HG03520 (cell line): ENCODE measurements at regions not wholly inside any gene's neighbourhood (a gene's known extent, or its start where the extent isn't known, plus 50 kb on each side); places are given as distances from the start of the nearest gene placed in this dataset.

ENCODE experiments used
- ATAC-seq: cut with Tn5 transposase; IDR thresholded peaks from one replicate; pipeline ENCODE4 v1.9.1; 2021; ENCODE audit warnings: mild to moderate bottlenecking, moderate library complexity; ENCODE audit not compliant: unreplicated experiment

GRCh38 chr12:38547586-38547985, 231.0 kb downstream of the ALG10B start:
- no peak for ATAC-seq

DNA sequence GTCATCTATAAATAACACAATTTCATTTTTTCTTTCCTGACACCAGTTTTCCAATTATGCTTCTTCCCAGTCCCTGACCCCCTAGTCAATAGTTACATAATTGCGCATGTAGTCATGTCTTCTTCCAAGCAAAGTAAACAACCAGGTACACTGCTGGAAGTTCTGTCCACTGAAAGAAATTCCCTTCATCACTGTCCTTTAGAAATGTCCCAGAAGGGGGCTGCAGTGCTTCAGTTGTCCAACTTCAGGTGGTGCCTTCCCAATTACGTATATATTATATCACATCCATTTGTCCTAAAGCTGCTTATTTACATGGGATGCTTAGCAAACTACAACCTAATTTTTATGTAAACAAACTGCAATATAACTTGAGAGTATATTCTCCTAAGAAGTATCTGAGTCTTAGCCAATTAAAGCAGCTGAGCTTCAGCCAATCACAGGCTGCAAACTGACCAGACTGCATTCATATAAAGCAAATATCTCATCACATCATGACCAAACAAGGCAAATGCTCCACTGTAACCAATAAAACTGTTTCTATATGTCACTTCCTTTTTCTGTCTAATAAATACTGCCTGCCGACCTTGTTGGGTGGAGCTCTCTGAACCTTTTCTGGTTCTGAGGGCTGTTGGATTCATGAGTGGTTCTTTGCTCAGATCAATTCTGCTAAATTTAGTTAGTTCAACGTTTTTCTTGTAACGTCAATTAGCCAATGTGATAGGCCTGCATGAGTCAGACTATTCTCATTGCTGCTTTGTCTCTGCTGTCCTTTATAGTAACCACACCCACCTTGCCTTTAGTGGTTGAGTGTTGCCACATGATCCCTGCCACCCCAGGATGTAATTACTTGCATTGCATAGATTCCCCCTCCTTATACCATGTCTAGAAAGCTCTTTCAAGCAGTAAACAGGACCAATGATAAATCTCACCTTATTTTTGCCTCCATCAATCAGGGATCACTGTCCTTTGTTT, 239.3 kb downstream of the ALG10B start:
- no peak for ATAC-seq

- no peak for ATAC-seq
These were observed 240.1 kb downstream of the ALG10B start for GRCh38 chr12:38556647-38557046.

DNA sequence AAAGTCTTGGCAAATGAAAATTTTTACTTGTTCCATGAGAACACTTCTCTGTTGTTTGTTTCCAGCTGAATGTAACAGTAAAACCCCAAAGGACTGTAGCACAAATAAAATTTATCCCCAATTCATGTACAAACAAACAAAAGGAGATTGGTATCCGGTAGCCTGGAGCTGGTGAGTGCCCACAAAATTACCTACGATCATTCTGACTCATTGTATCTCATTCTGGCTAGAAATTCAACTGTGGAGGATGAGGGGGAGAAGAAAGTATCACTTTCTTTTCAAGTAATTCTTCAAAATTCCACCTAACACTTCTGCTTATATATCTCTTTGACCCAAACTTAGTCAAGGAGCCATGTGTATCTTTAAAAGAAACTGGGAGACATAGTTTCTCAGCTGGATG, 268.5 kb downstream of the ALG10B start:
- ATAC-seq = no peak

GRCh38 chr12:38586789-38587188, 270.2 kb downstream of the ALG10B start:
- ATAC-seq = no peak

DNA sequence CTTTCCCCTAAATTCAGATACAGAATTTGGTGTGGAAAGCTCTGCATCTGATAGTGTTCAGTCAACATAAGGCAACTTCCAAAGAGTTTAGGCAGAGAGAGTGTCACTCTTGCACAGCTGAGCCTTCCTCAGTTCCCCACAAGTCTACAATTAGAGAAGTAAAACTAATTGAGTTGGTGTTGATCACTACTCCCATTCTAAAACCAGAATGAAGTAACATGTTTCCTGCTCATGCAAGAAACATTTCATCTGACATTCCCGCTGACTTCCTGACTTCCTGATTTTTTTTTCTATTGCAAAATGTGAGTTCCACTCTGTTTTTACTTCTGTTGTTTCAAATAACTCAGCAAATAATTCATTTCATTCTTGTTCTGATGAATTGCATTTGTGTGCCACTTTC, 271.0 kb downstream of the ALG10B start:
- ATAC-seq = no peak

- ATAC-seq = no peak
These were observed 272.2 kb downstream of the ALG10B start for GRCh38 chr12:38588624-38589305.

- ATAC-seq = no peak
These were observed 272.7 kb downstream of the ALG10B start for GRCh38 chr12:38589306-38589632.

DNA sequence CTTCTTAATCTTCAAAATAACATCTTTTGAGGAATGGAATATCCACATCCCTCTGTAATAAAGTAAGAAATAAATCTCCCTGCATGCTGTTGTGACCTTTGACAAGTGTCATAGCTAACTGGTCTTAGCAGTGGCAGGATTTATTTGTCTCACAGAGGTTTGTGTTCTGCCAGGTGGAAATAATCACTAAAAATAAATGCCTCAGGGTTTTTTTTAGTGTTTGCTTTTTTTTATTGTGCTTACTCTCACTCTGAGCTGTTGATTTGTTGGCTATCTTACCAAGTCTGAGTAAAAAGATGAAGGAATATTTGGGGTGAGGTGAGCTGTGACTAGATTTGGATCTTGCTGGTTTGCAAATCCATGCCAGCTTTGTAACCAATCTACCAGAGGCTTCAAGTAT, 285.4 kb downstream of the ALG10B start:
- no peak for ATAC-seq
